ENCODE measurements at regions not wholly inside any gene's neighbourhood (a gene's known extent, or its start where the extent isn't known, plus 50 kb on each side); places are given as distances from the start of the nearest gene placed in this dataset.

DNA sequence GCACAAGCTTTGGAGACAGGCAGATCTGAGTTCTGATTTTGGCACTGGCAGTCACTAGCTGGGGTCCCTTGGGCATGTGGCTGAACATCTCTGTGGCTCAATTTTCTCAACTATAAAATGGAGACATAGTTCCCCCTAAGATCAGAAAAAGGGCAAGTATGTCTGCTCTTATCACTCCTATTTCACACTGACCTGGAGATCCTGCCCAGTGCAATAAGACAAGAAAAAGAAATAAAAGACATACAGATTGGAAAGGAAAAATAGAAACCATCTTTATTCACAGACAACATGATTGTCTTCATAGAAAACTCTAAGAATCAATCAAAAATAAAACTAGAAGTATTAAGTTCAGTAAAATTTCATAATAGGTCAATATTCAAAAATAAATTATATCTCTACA, 56.0 kb upstream of the LHX1 start:
- DNase-seq (no peak), ATAC-seq (ENCODE audit: low read depth) (no peak)
- H3K4me3 Mint-ChIP-seq = no peak overlapping the region
- H3K9me3 Mint-ChIP-seq = peaks cover 8% of the 10 kb centered on the region
- no peaks in the 10 kb centered on the region for H3K36me3 Mint-ChIP-seq (ENCODE audit: low read depth)
- TF ChIP-seq, protein P1, sequence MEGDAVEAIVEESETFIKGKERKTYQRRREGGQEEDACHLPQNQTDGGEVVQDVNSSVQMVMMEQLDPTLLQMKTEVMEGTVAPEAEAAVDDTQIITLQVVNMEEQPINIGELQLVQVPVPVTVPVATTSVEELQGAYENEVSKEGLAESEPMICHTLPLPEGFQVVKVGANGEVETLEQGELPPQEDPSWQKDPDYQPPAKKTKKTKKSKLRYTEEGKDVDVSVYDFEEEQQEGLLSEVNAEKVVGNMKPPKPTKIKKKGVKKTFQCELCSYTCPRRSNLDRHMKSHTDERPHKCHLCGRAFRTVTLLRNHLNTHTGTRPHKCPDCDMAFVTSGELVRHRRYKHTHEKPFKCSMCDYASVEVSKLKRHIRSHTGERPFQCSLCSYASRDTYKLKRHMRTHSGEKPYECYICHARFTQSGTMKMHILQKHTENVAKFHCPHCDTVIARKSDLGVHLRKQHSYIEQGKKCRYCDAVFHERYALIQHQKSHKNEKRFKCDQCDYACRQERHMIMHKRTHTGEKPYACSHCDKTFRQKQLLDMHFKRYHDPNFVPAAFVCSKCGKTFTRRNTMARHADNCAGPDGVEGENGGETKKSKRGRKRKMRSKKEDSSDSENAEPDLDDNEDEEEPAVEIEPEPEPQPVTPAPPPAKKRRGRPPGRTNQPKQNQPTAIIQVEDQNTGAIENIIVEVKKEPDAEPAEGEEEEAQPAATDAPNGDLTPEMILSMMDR (IDR thresholded peaks at IDR 0.05) = no peak
- intact Hi-C loops (cut with micrococcal nuclease) = no loop called here
- peaks cover 41% of the 10 kb centered on the region for H3K27me3 Mint-ChIP-seq
- POLR2A ChIA-PET = interaction anchor here (0.5 kb wide), 1 partner anchor 34 kb away, joined by 4 read pairs; no protein-coding TSS in a partner anchor
- CTCF ChIA-PET = no interaction called here
- no peak overlapping the region for H3K27ac Mint-ChIP-seq
- H3K4me1 Mint-ChIP-seq = peaks cover 2% of the 10 kb centered on the region

DNA sequence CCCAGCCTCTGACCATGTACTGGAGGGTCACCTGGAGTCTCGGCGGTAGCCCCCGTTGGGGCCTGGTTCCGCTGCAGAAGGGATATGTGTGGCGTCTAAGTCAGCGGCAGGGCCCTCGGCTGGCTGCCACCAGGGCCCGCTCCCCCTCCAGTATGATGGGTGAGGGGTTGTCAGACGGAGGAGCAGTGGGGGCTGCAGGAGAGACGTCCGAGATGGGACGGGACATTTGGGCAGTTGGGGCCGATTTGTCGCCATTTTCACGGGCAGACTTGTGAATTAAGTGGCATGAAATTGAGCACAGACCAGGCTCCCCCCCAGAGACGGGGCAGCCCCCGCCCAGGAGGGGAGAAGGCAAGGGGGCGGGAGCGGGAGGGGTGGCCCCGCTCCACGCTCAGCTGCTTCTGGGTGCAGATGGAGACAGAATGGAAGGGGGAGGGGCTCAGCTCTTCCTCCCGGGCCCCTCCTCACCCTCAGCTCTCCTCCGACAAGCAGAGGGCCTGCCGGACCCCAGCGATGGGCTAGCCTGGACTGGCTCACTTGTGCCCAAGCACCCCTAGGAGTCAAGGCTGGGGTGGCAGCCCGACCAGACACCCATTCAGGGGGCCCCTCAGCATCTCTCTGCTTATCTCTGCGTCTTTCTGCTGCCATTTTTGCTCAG, 52.7 kb upstream of the LHX1 start:
- no peak for ATAC-seq (ENCODE audit: low read depth)
- POLR2A ChIA-PET = no interaction called here

DNA sequence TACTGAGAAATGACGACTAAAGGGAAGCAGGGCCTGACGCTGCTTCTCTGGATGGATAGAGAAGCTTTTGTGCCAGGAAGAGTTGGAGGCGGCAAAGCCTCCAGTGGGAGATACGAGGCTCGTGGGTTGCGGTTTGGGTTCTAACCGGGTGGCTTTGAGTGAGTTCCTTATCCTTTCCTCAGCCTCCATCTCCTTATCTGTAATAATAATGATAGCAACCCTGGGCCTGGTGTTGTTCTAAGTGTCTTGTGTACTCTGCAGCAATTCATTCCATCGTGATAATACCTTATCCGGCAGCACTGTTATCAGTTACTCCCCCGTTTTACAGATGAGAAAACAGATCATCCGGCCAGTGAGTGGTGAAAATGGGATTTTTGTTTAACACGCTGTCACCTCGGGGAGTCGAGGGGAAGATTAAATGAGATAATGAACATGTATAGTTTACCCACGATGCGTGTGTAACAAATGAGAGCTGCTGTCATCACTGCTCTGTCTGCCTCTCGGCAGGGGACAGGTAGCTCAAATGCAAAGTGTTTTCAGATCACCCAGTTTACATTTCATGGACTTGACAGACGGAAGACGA, 52.0 kb upstream of the LHX1 start:
- ATAC-seq (ENCODE audit: low read depth) = no peak
- Mint-ChIP-seq H3K4me3 (no peak overlapping the region), H3K27me3 (peaks cover 45% of the 10 kb centered on the region), H3K4me1 (peaks cover 2% of the 10 kb centered on the region), H3K9me3 (peaks cover 8% of the 10 kb centered on the region), H3K36me3 (ENCODE audit: low read depth) (no peaks in the 10 kb centered on the region), H3K27ac (no peak overlapping the region)
- no peak for DNase-seq
- TF ChIP-seq, protein P1 (IDR thresholded peaks at IDR 0.05) = no peak
- ChIA-PET CTCF (no interaction called here), POLR2A (no interaction called here)
- intact Hi-C loops (cut with micrococcal nuclease) = no loop called here

More for the DNA sequence above, 52.7 kb upstream of the LHX1 start:
- H3K36me3 Mint-ChIP-seq (ENCODE audit: low read depth) = no peaks in the 10 kb centered on the region
- DNase-seq = no peak
- TF ChIP-seq, protein P1 (IDR thresholded peaks at IDR 0.05) = no peak
- CTCF ChIA-PET = no interaction called here
- H3K27ac Mint-ChIP-seq = no peak overlapping the region
- H3K9me3 Mint-ChIP-seq = peaks cover 8% of the 10 kb centered on the region
- H3K4me3 Mint-ChIP-seq = no peak overlapping the region
- H3K27me3 Mint-ChIP-seq = peaks cover 45% of the 10 kb centered on the region
- intact Hi-C loops (cut with micrococcal nuclease) = no loop called here
- H3K4me1 Mint-ChIP-seq = peaks cover 2% of the 10 kb centered on the region

DNA sequence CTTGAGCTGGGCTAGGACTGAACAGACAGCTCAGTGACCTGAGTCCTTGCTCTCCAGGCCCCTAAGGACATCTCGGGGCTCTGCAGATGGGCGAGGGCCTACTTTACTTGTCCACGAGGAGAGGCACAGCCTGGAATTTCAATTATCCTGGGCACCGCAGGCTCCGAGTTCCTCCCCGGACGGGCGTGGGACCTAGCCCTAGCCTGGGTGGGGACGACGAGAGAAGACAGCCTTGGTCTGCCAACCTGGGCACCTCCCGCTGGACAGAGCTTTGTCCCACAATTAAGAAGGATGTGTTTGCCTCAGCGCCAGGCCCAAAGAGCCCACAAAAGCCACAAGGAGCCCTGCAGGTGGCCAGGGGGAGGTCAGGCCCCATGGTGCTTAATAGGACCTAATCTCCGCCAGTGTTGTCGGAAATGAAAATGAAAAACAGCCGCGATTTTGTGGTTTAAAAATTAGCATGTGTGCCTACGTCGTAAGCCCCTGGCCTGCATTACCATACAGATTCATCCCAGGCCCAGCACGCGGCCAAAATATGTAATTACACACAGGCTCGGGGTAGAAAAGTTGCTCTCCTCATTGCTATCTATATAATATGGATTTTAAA, 51.4 kb upstream of the LHX1 start:
- POLR2A ChIA-PET = no interaction called here
- CTCF ChIA-PET = no interaction called here
- H3K27ac Mint-ChIP-seq = no peak overlapping the region
- peaks cover 2% of the 10 kb centered on the region for H3K4me1 Mint-ChIP-seq
- H3K9me3 Mint-ChIP-seq = peaks cover 6% of the 10 kb centered on the region
- H3K4me3 Mint-ChIP-seq = no peak overlapping the region
- intact Hi-C loops (cut with micrococcal nuclease) = no loop called here
- peaks cover 41% of the 10 kb centered on the region for H3K27me3 Mint-ChIP-seq
- ATAC-seq (ENCODE audit: low read depth) (no peak), DNase-seq (no peak)
- no peaks in the 10 kb centered on the region for H3K36me3 Mint-ChIP-seq (ENCODE audit: low read depth)
- TF ChIP-seq, protein P1 (IDR thresholded peaks at IDR 0.05) = no peak

All from activated B cell treated with CpG ODN at 0.5 μM for 24 hours (primary cell).